ENCODE measurements at regions not wholly inside any gene's neighbourhood (a gene's known extent, or its start where the extent isn't known, plus 50 kb on each side); places are given as distances from the start of the nearest gene placed in this dataset.
A peak's percentile ranks its signal among the peaks of the same experiment; 100 is the strongest.

GRCh38 chr6:40688214-40688761, 101.1 kb upstream of the LRFN2 start:
- H3K36me3 ChIP-seq (ENCODE audit: control insufficient read depth, insufficient read depth, low read length), result no peaks in the 10 kb centered on the region
- no peaks in the 10 kb centered on the region for H3K27me3 ChIP-seq (ENCODE audit: control insufficient read depth, insufficient read depth, low read length)
- 80% methylated on average over 7 of the region's 7 CpGs for WGBS (ENCODE audit: insufficient coverage)
- no peaks in the 10 kb centered on the region for H3K4me1 ChIP-seq (ENCODE audit: control insufficient read depth, insufficient read depth, low read length)
- no peak for DNase-seq (ENCODE audit: low read depth in 4 of 6, low spot score in 6 of 6)
- H3K27ac ChIP-seq (ENCODE audit: low read depth, low read length), result no peak overlapping the region
- H3K4me3 ChIP-seq (ENCODE audit: low read depth, low read length), result no peak overlapping the region
- H3K9me3 ChIP-seq (ENCODE audit: control insufficient read depth, insufficient read depth, low read length), result peaks cover 3% of the 10 kb centered on the region

GRCh38 chr6:40685862-40686261, 98.7 kb upstream of the LRFN2 start:
- H3K36me3 ChIP-seq (ENCODE audit: control insufficient read depth, insufficient read depth, low read length), result no peaks in the 10 kb centered on the region
- no peaks in the 10 kb centered on the region for H3K27me3 ChIP-seq (ENCODE audit: control insufficient read depth, insufficient read depth, low read length)
- 69% methylated on average over 2 of the region's 6 CpGs for WGBS (ENCODE audit: insufficient coverage)
- H3K9me3 ChIP-seq (ENCODE audit: control insufficient read depth, insufficient read depth, low read length), result peaks cover 3% of the 10 kb centered on the region
- peak in 1 of 6 donors; percentile 64 for DNase-seq (ENCODE audit: low read depth in 4 of 6, low spot score in 6 of 6)
- H3K27ac ChIP-seq (ENCODE audit: low read depth, low read length), result no peak overlapping the region
- no peaks in the 10 kb centered on the region for H3K4me1 ChIP-seq (ENCODE audit: control insufficient read depth, insufficient read depth, low read length)
- H3K4me3 ChIP-seq (ENCODE audit: low read depth, low read length), result no peak overlapping the region

GRCh38 chr6:40681622-40682021, 94.5 kb upstream of the LRFN2 start:
- WGBS (ENCODE audit: insufficient coverage), result 61% methylated on average over 3 of the region's 3 CpGs
- Histone ChIP-seq H3K9me3 (ENCODE audit: control insufficient read depth, insufficient read depth, low read length) (peaks cover 7% of the 10 kb centered on the region), H3K27me3 (ENCODE audit: control insufficient read depth, insufficient read depth, low read length) (no peaks in the 10 kb centered on the region), H3K36me3 (ENCODE audit: control insufficient read depth, insufficient read depth, low read length) (no peaks in the 10 kb centered on the region), H3K4me1 (ENCODE audit: control insufficient read depth, insufficient read depth, low read length) (no peaks in the 10 kb centered on the region), H3K27ac (ENCODE audit: low read depth, low read length) (no peak overlapping the region), H3K4me3 (ENCODE audit: low read depth, low read length) (no peak overlapping the region)
- DNase-seq (ENCODE audit: low read depth in 4 of 6, low spot score in 6 of 6), result no peak

- Histone ChIP-seq H3K4me1 (ENCODE audit: control insufficient read depth, insufficient read depth, low read length) (no peaks in the 10 kb centered on the region), H3K27me3 (ENCODE audit: control insufficient read depth, insufficient read depth, low read length) (no peaks in the 10 kb centered on the region), H3K36me3 (ENCODE audit: control insufficient read depth, insufficient read depth, low read length) (no peaks in the 10 kb centered on the region), H3K4me3 (ENCODE audit: low read depth, low read length) (no peak overlapping the region), H3K27ac (ENCODE audit: low read depth, low read length) (no peak overlapping the region), H3K9me3 (ENCODE audit: control insufficient read depth, insufficient read depth, low read length) (peaks cover 4% of the 10 kb centered on the region)
- peak in 1 of 6 donors; percentile 31 for DNase-seq (ENCODE audit: low read depth in 4 of 6, low spot score in 6 of 6)
- 77% methylated on average over 4 of the region's 6 CpGs for WGBS (ENCODE audit: insufficient coverage)
Measured at GRCh38 chr6:40678941-40679340, 91.8 kb upstream of the LRFN2 start.

GRCh38 chr6:40674170-40674569, 87.0 kb upstream of the LRFN2 start:
- H3K36me3 ChIP-seq (ENCODE audit: control insufficient read depth, insufficient read depth, low read length), result no peaks in the 10 kb centered on the region
- no peak overlapping the region for H3K27ac ChIP-seq (ENCODE audit: low read depth, low read length)
- H3K4me3 ChIP-seq (ENCODE audit: low read depth, low read length), result no peak overlapping the region
- no peaks in the 10 kb centered on the region for H3K27me3 ChIP-seq (ENCODE audit: control insufficient read depth, insufficient read depth, low read length)
- peaks cover 4% of the 10 kb centered on the region for H3K4me1 ChIP-seq (ENCODE audit: control insufficient read depth, insufficient read depth, low read length)
- H3K9me3 ChIP-seq (ENCODE audit: control insufficient read depth, insufficient read depth, low read length), result peaks cover 4% of the 10 kb centered on the region
- 90% methylated on average over 8 of the region's 8 CpGs for WGBS (ENCODE audit: insufficient coverage)
- no peak for DNase-seq (ENCODE audit: low read depth in 4 of 6, low spot score in 6 of 6)

GRCh38 chr6:40672087-40672486, 84.9 kb upstream of the LRFN2 start:
- WGBS (ENCODE audit: insufficient coverage), result 74% methylated on average over 3 of the region's 5 CpGs

GRCh38 chr6:40671694-40672050, 84.5 kb upstream of the LRFN2 start:
- no peak overlapping the region for H3K27ac ChIP-seq (ENCODE audit: low read depth, low read length)
- peaks cover 4% of the 10 kb centered on the region for H3K4me1 ChIP-seq (ENCODE audit: control insufficient read depth, insufficient read depth, low read length)
- no peaks in the 10 kb centered on the region for H3K36me3 ChIP-seq (ENCODE audit: control insufficient read depth, insufficient read depth, low read length)
- no peaks in the 10 kb centered on the region for H3K9me3 ChIP-seq (ENCODE audit: control insufficient read depth, insufficient read depth, low read length)
- H3K27me3 ChIP-seq (ENCODE audit: control insufficient read depth, insufficient read depth, low read length), result no peaks in the 10 kb centered on the region
- H3K4me3 ChIP-seq (ENCODE audit: low read depth, low read length), result no peak overlapping the region
- 80% methylated on average over 2 of the region's 3 CpGs for WGBS (ENCODE audit: insufficient coverage)
- no peak for DNase-seq (ENCODE audit: low read depth in 4 of 6, low spot score in 6 of 6)

More at GRCh38 chr6:40672087-40672486, 84.9 kb upstream of the LRFN2 start:
- no peaks in the 10 kb centered on the region for H3K36me3 ChIP-seq (ENCODE audit: control insufficient read depth, insufficient read depth, low read length)
- no peak overlapping the region for H3K4me3 ChIP-seq (ENCODE audit: low read depth, low read length)
- H3K9me3 ChIP-seq (ENCODE audit: control insufficient read depth, insufficient read depth, low read length), result no peaks in the 10 kb centered on the region
- peak in 1 of 6 donors; percentile 78 for DNase-seq (ENCODE audit: low read depth in 4 of 6, low spot score in 6 of 6)
- peaks cover 4% of the 10 kb centered on the region for H3K4me1 ChIP-seq (ENCODE audit: control insufficient read depth, insufficient read depth, low read length)
- no peaks in the 10 kb centered on the region for H3K27me3 ChIP-seq (ENCODE audit: control insufficient read depth, insufficient read depth, low read length)
- peak overlapping the region; percentile 1 for H3K27ac ChIP-seq (ENCODE audit: low read depth, low read length)

- 81% methylated on average over 13 of the region's 15 CpGs for WGBS (ENCODE audit: insufficient coverage)
- no peak overlapping the region for H3K27ac ChIP-seq (ENCODE audit: low read depth, low read length)
Measured at GRCh38 chr6:40671001-40671693, 84.0 kb upstream of the LRFN2 start.

GRCh38 chr6:40669343-40669742, 82.2 kb upstream of the LRFN2 start:
- Histone ChIP-seq H3K4me3 (ENCODE audit: low read depth, low read length) (no peak overlapping the region), H3K4me1 (ENCODE audit: control insufficient read depth, insufficient read depth, low read length) (peaks cover 4% of the 10 kb centered on the region), H3K36me3 (ENCODE audit: control insufficient read depth, insufficient read depth, low read length) (no peaks in the 10 kb centered on the region), H3K9me3 (ENCODE audit: control insufficient read depth, insufficient read depth, low read length) (peaks cover 5% of the 10 kb centered on the region), H3K27ac (ENCODE audit: low read depth, low read length) (no peak overlapping the region), H3K27me3 (ENCODE audit: control insufficient read depth, insufficient read depth, low read length) (no peaks in the 10 kb centered on the region)
- DNase-seq (ENCODE audit: low read depth in 4 of 6, low spot score in 6 of 6), result no peak
- no CpG with 5 or more reads among the region's 3 CpGs for WGBS (ENCODE audit: insufficient coverage)

More at GRCh38 chr6:40671001-40671693, 84.0 kb upstream of the LRFN2 start:
- Histone ChIP-seq H3K4me1 (ENCODE audit: control insufficient read depth, insufficient read depth, low read length) (peaks cover 4% of the 10 kb centered on the region), H3K4me3 (ENCODE audit: low read depth, low read length) (no peak overlapping the region), H3K36me3 (ENCODE audit: control insufficient read depth, insufficient read depth, low read length) (no peaks in the 10 kb centered on the region), H3K9me3 (ENCODE audit: control insufficient read depth, insufficient read depth, low read length) (no peaks in the 10 kb centered on the region), H3K27me3 (ENCODE audit: control insufficient read depth, insufficient read depth, low read length) (no peaks in the 10 kb centered on the region)
- DNase-seq (ENCODE audit: low read depth in 4 of 6, low spot score in 6 of 6), result no peak

- WGBS (ENCODE audit: insufficient coverage), result 100% methylated on average over 2 of the region's 2 CpGs
Measured at GRCh38 chr6:40668203-40668602, 81.0 kb upstream of the LRFN2 start.

More at GRCh38 chr6:40668203-40668602, 81.0 kb upstream of the LRFN2 start:
- Histone ChIP-seq H3K9me3 (ENCODE audit: control insufficient read depth, insufficient read depth, low read length) (peaks cover 7% of the 10 kb centered on the region), H3K27me3 (ENCODE audit: control insufficient read depth, insufficient read depth, low read length) (no peaks in the 10 kb centered on the region), H3K27ac (ENCODE audit: low read depth, low read length) (no peak overlapping the region), H3K36me3 (ENCODE audit: control insufficient read depth, insufficient read depth, low read length) (no peaks in the 10 kb centered on the region), H3K4me1 (ENCODE audit: control insufficient read depth, insufficient read depth, low read length) (peaks cover 4% of the 10 kb centered on the region), H3K4me3 (ENCODE audit: low read depth, low read length) (no peak overlapping the region)
- no peak for DNase-seq (ENCODE audit: low read depth in 4 of 6, low spot score in 6 of 6)
